Right lobe of liver (tissue), 4 donors: ENCODE measurements at regions not wholly inside any gene's neighbourhood (a gene's known extent, or its start where the extent isn't known, plus 50 kb on each side); places are given as distances from the start of the nearest gene placed in this dataset.

Source experiments
- CTCF ChIP-seq, 4 donors: fragments of 200-600 bp in 3 of 4; fragments of 450-650 bp in 1 of 4; IDR thresholded peaks; one replicate each; pipeline versions ENCODE4 v1.5.1 to v1.8.0; 2016 to 2022; ENCODE audit warnings: antibody characterized with exemption in 4 of 4, mild to moderate bottlenecking in 2 of 4
- POLR2A ChIP-seq: fragments of 450-650 bp; IDR thresholded peaks from one replicate; pipeline ENCODE4 v1.6.1; 2017; ENCODE audit warnings: antibody characterized with exemption, mild to moderate bottlenecking
- donor health status: DM: no; HTN: no; CAD: no.
- donor health status: DM: no; HTN: no; CAD: no.
- donor health status: DM: no; HTN: yes; CAD: no.

DNA sequence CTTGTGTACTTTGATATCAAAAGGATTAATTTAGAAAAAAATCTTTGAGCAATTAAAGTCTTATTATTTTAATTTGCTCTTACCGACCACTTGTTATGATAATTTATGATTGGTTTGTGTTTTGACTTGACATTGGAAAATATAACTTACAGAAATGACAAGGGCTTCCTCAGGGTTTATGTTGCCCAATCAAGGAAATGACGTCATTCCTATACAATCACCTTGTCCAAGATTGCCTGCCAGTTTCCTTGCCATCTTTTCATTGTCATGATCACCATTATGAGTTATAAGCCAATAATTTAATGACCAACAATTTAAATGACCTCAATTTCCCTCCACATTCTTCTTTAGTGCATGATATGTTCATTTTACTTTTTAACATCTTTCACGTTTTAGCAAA is 351.8 kb upstream of the TMEFF2 start:
- TF ChIP-seq POLR2A = no peak
- no peak for TF ChIP-seq CTCF (IDR thresholded peaks at IDR 0.05)
